HEK293T (cell line): ENCODE measurements at regions not wholly inside any gene's neighbourhood (a gene's known extent, or its start where the extent isn't known, plus 50 kb on each side); places are given as distances from the start of the nearest gene placed in this dataset.

Experiments used
- ARNT ChIP-seq: fragments of 450-650 bp; IDR thresholded peaks from 2 replicates; pipeline ENCODE4 v1.6.1; 2017; ENCODE audit warnings: mild to moderate bottlenecking
- BHLHE40 ChIP-seq: fragments of 450-650 bp; IDR thresholded peaks from 2 replicates; pipeline ENCODE4 v1.6.1; 2016; ENCODE audit warnings: mild to moderate bottlenecking, moderate library complexity, borderline replicate concordance
- CTBP1 ChIP-seq: fragments of 450-650 bp; IDR thresholded peaks from 2 replicates; pipeline ENCODE4 v1.6.1; 2016; ENCODE audit warnings: borderline replicate concordance
- SP1 ChIP-seq: fragments of 450-650 bp; IDR thresholded peaks from 2 replicates; pipeline ENCODE4 v1.6.1; 2017
- TARDBP ChIP-seq: fragments of 450-650 bp; IDR thresholded peaks from 2 replicates; pipeline ENCODE4 v1.6.1; 2016

GRCh38 chr16:48885471-48885870, 275.5 kb upstream of the N4BP1 start:
- TF ChIP-seq BHLHE40 (no peak), SP1 (no peak), TARDBP (no peak), CTBP1 (no peak), ARNT (no peak)
